IMR-90 (cell line): ENCODE measurements at regions not wholly inside any gene's neighbourhood (a gene's known extent, or its start where the extent isn't known, plus 50 kb on each side); places are given as distances from the start of the nearest gene placed in this dataset.

ENCODE experiments used
- ATAC-seq: fragments of 200-7000 bp; cut with Tn5 transposase; 2 replicates; pipeline ENCODE4 v1.9.1; 2020; ENCODE audit warnings: low read depth, mild to moderate bottlenecking, moderate library complexity
- BruUV-seq: library from RNA; stranded (reverse); fragments of 400-500 nt; replicated peaks from 2 replicates; lab custom pipeline; 2021; lab: Mats Ljungman, UMichigan
- CTCF ChIA-PET: fragments of 300-600 bp; formaldehyde crosslinking; extraction: SDS; loops from one replicate; lab custom pipeline; 2021; ENCODE audit warnings: antibody characterized with exemption; lab: Yijun Ruan, JAX
- POLR2A ChIA-PET: fragments of 300-600 bp; sonication (Branson Sonifier 250); formaldehyde crosslinking; loops from one replicate; lab custom pipeline; 2022; ENCODE audit warnings: antibody characterized with exemption; ENCODE audit not compliant: unreplicated experiment; lab: Charles Lee
- DNase-seq: peaks from one replicate; pipeline ENCODE4 v3.0.0; 2013
- H2AFZ ChIP-seq: replicated peaks from 2 replicates; pipeline ENCODE3; 2013; ENCODE audit warnings: low read length, mild to moderate bottlenecking; ENCODE audit not compliant: poor library complexity
- H2AK5ac ChIP-seq: 2 replicates; pipeline ENCODE4 v1.6.1; 2013; ENCODE audit warnings: low read depth, low read length, inconsistent platforms
- H2AK9ac ChIP-seq: replicated peaks from 2 replicates; pipeline ENCODE3; 2013; ENCODE audit warnings: mild to moderate bottlenecking, low read depth, low read length, moderate library complexity; ENCODE audit not compliant: poor library complexity
- H2BK120ac ChIP-seq: 2 replicates; pipeline ENCODE4 v1.6.1; 2013; ENCODE audit warnings: low read depth, low read length, inconsistent platforms
- H2BK15ac ChIP-seq: 3 replicates; pipeline ENCODE4 v1.6.1; 2013; ENCODE audit warnings: low read depth, low read length, inconsistent platforms
- H2BK20ac ChIP-seq: 2 replicates; pipeline ENCODE4 v1.6.1; 2013; ENCODE audit warnings: low read depth, mild to moderate bottlenecking, inconsistent platforms, low read length, moderate library complexity
- H2BK5ac ChIP-seq: 2 replicates; pipeline ENCODE4 v1.6.1; 2013; ENCODE audit warnings: mild to moderate bottlenecking, low read depth, low read length, inconsistent platforms; ENCODE audit not compliant: poor library complexity, severe bottlenecking
- H3K14ac ChIP-seq: replicated peaks from 2 replicates; pipeline ENCODE4 v1.6.1; 2013; ENCODE audit warnings: low read depth, low read length, inconsistent platforms
- H3K18ac ChIP-seq: 2 replicates; pipeline ENCODE4 v1.6.1; 2013; ENCODE audit warnings: low read depth, low read length, control low read depth
- H3K23ac ChIP-seq: 2 replicates; pipeline ENCODE4 v1.6.1; 2013; ENCODE audit warnings: low read depth, low read length, inconsistent platforms
- H3K27ac ChIP-seq: 2 replicates; pipeline ENCODE4 v1.5.1; 2013; ENCODE audit warnings: mild to moderate bottlenecking, control low read depth, low read length; ENCODE audit not compliant: insufficient read depth
- H3K27me3 ChIP-seq: 2 replicates; pipeline ENCODE4 v1.6.1; 2013; ENCODE audit warnings: low read length; ENCODE audit not compliant: control insufficient read depth, insufficient read depth
- H3K36me3 ChIP-seq: 2 replicates; pipeline ENCODE4 v1.6.1; 2013; ENCODE audit warnings: low read length, mixed read lengths; ENCODE audit not compliant: control insufficient read depth, insufficient read depth
- H3K4ac ChIP-seq: 2 replicates; pipeline ENCODE4 v1.6.1; 2013; ENCODE audit warnings: low read depth, low read length, inconsistent platforms
- H3K4me1 ChIP-seq: 2 replicates; pipeline ENCODE4 v1.6.1; 2013; ENCODE audit warnings: low read length, mixed read lengths; ENCODE audit not compliant: control insufficient read depth, insufficient read depth
- H3K4me2 ChIP-seq: 2 replicates; pipeline ENCODE4 v1.6.1; 2013; ENCODE audit warnings: low read depth, mild to moderate bottlenecking, control low read depth, low read length, moderate library complexity
- H3K4me3 ChIP-seq: 2 replicates; pipeline ENCODE4 v1.5.1; 2013; ENCODE audit warnings: low read depth, mild to moderate bottlenecking, control low read depth, low read length, moderate library complexity; ENCODE audit not compliant: insufficient read depth
- H3K56ac ChIP-seq: 2 replicates; pipeline ENCODE4 v1.6.1; 2013; ENCODE audit warnings: low read length, inconsistent platforms; ENCODE audit not compliant: insufficient read depth; ENCODE audit errors: extremely low read depth
- H3K79me1 ChIP-seq, 2 experiments: 2 replicates each; pipeline ENCODE4 v1.6.1; 2013; ENCODE audit warnings: low read length in 2 of 2, inconsistent platforms in 1 of 2, low read depth in 1 of 2
- H3K9ac ChIP-seq: 2 replicates; pipeline ENCODE4 v1.6.1; 2013; ENCODE audit warnings: low read depth, low read length, control low read depth
- H3K9me1 ChIP-seq: 2 replicates; pipeline ENCODE4 v1.6.1; 2013; ENCODE audit warnings: low read length, inconsistent platforms; ENCODE audit not compliant: insufficient read depth
- H3K9me3 ChIP-seq: 2 replicates; pipeline ENCODE4 v1.6.1; 2013; ENCODE audit warnings: low read length; ENCODE audit not compliant: control insufficient read depth, insufficient read depth
- H4K20me1 ChIP-seq: 2 replicates; pipeline ENCODE4 v1.6.1; 2013; ENCODE audit warnings: low read length, inconsistent platforms; ENCODE audit not compliant: insufficient read depth
- H4K5ac ChIP-seq: 2 replicates; pipeline ENCODE4 v1.6.1; 2013; ENCODE audit warnings: mild to moderate bottlenecking, low read depth, low read length, control low read depth
- H4K8ac ChIP-seq, 2 experiments: 2 replicates each; pipeline ENCODE4 v1.6.1; 2013; ENCODE audit warnings: low read depth in 2 of 2, low read length in 2 of 2, control low read depth in 1 of 2, inconsistent platforms in 1 of 2
- H4K91ac ChIP-seq: 2 replicates; pipeline ENCODE4 v1.6.1; 2013; ENCODE audit warnings: low read depth, low read length, inconsistent platforms; ENCODE audit not compliant: insufficient read depth
- CEBPB ChIP-seq: IDR thresholded peaks from 2 replicates; pipeline ENCODE4 v1.6.1; 2012; ENCODE audit warnings: low read depth, low read length, improper control_type of control experiment
- MAFK ChIP-seq: IDR thresholded peaks from 2 replicates; pipeline ENCODE4 v1.6.1; 2012; ENCODE audit warnings: low read depth, low read length, improper control_type of control experiment
- MAZ ChIP-seq: IDR thresholded peaks from 2 replicates; pipeline ENCODE4 v1.6.1; 2012; ENCODE audit warnings: low read depth, mild to moderate bottlenecking, low read length, improper control_type of control experiment, moderate library complexity, borderline replicate concordance
- MXI1 ChIP-seq: IDR thresholded peaks from 2 replicates; pipeline ENCODE4 v1.6.1; 2012; ENCODE audit warnings: low read depth, mild to moderate bottlenecking, low read length, moderate library complexity, borderline replicate concordance
- POLR2A ChIP-seq: IDR thresholded peaks from 2 replicates; pipeline ENCODE4 v1.6.1; 2012; ENCODE audit warnings: mild to moderate bottlenecking, low read depth, low read length
- RFX5 ChIP-seq: IDR thresholded peaks from 2 replicates; pipeline ENCODE4 v1.8.0; 2012; ENCODE audit warnings: low read depth, mild to moderate bottlenecking, low read length, moderate library complexity
- WGBS, 2 experiments: methylation state at CpG; one replicate each; pipeline versions ENCODE4 v1.1.5 to v1.1.7; 2013; ENCODE audit warnings: missing lambda C conversion rate in 2 of 2; ENCODE audit not compliant: insufficient read length in 1 of 2; ENCODE audit errors: extremely low coverage in 2 of 2; 5-methylcytosine and 5-hydroxymethylcytosine counted together
- dilution Hi-C: fragments of 300-500 bp; cut with HindIII; formaldehyde crosslinking; loops from one replicate; pipeline ENCODE4 v1.14.3; 2018; ENCODE audit warnings: low sequenced_read_pairs; ENCODE audit not compliant: unreplicated experiment
- in situ Hi-C: fragments of 300-500 bp; cut with MboI; formaldehyde crosslinking; loops from 3 replicates; pipeline ENCODE4 v1.14.3; 2019; ENCODE audit warnings: low sequenced_read_pairs, inconsistent platforms, mixed read lengths
- intact Hi-C: fragments of 100-400 bp; cut with micrococcal nuclease; formaldehyde crosslinking; loops from 2 replicates; pipeline ENCODE4 v1.10.0; 2022
- TF ChIP-seq, protein P1 (sequence below): conservative IDR thresholded peaks from 2 replicates; pipeline ENCODE4 v1.5.1; 2012; ENCODE audit warnings: mild to moderate bottlenecking, low read depth, low read length, improper control_type of control experiment
- TF ChIP-seq, protein P2 (sequence below): fragments of 150-350 bp; IDR thresholded peaks from 2 replicates; pipeline ENCODE4 v1.6.1; 2016; ENCODE audit warnings: low read depth, mild to moderate bottlenecking, low read length, moderate library complexity, borderline replicate concordance

DNA sequence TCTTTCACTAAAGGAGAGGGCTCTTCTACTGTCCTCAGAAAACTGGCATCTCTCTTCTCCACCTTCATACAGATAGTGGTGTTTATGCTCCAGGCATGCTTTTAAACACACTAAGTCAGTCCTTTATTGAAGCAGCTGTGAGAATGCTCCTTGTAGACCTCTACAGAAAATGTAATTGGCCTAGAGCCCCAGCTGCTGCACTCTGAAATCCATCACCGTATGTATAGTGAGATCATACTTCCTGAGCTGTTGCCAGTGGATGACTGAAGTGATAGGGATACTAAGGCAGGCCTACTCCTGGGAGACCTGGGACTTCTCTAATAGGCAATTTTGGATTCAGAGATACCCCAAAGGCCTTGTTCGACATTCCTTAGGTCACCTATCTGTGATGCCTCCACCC lies 535.4 kb downstream of the RPS29 start:
- H3K9ac ChIP-seq, result no peak overlapping the region
- H3K4me3 ChIP-seq, result no peak overlapping the region
- CTCF ChIA-PET, result no interaction called here
- no peak overlapping the region for H3K4me2 ChIP-seq
- peak overlapping the region; percentile 50; the same call in 1 of the 2 replicates for H2BK120ac ChIP-seq
- no peak overlapping the region for H3K4ac ChIP-seq
- DNase-seq (peak; percentile 78), ATAC-seq (peak; percentile 73)
- H2AK5ac ChIP-seq, result 0 out of 2 replicates have a peak overlapping the region, but pooled peaks have one; percentile 9
- H3K56ac ChIP-seq, result no peak overlapping the region; the same call in 1 of the 2 replicates
- H3K9me3 ChIP-seq, result 0 out of 2 replicates have a peak, but pooled peaks cover 2% of the 10 kb centered on the region
- BruUV-seq, result no TSS peak
- no peak overlapping the region for H2AK9ac ChIP-seq
- in situ Hi-C loops, result no loop called here
- TF ChIP-seq, protein P1, sequence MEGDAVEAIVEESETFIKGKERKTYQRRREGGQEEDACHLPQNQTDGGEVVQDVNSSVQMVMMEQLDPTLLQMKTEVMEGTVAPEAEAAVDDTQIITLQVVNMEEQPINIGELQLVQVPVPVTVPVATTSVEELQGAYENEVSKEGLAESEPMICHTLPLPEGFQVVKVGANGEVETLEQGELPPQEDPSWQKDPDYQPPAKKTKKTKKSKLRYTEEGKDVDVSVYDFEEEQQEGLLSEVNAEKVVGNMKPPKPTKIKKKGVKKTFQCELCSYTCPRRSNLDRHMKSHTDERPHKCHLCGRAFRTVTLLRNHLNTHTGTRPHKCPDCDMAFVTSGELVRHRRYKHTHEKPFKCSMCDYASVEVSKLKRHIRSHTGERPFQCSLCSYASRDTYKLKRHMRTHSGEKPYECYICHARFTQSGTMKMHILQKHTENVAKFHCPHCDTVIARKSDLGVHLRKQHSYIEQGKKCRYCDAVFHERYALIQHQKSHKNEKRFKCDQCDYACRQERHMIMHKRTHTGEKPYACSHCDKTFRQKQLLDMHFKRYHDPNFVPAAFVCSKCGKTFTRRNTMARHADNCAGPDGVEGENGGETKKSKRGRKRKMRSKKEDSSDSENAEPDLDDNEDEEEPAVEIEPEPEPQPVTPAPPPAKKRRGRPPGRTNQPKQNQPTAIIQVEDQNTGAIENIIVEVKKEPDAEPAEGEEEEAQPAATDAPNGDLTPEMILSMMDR, result no peak
- TF ChIP-seq MAZ (no peak), CEBPB (no peak), MXI1 (no peak), POLR2A (no peak), MAFK (no peak), RFX5 (no peak)
- TF ChIP-seq, protein P2, sequence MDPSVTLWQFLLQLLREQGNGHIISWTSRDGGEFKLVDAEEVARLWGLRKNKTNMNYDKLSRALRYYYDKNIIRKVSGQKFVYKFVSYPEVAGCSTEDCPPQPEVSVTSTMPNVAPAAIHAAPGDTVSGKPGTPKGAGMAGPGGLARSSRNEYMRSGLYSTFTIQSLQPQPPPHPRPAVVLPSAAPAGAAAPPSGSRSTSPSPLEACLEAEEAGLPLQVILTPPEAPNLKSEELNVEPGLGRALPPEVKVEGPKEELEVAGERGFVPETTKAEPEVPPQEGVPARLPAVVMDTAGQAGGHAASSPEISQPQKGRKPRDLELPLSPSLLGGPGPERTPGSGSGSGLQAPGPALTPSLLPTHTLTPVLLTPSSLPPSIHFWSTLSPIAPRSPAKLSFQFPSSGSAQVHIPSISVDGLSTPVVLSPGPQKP, result no peak
- no peak overlapping the region for H3K14ac ChIP-seq
- peak overlapping the region; percentile 43; the same call in 1 of the 2 replicates for H2BK20ac ChIP-seq
- POLR2A ChIA-PET, result no interaction called here
- no peak overlapping the region for H2BK15ac ChIP-seq
- peak overlapping the region in 1 of 2 experiments; percentile 46; a peak in 2 of 4 replicates for H4K8ac ChIP-seq
- H3K18ac ChIP-seq, result peak overlapping the region; percentile 84; the same call in 1 of the 2 replicates
- no peaks in the 10 kb centered on the region for H3K36me3 ChIP-seq
- peak overlapping the region; percentile 45; the same call in 1 of the 2 replicates for H4K91ac ChIP-seq
- H3K79me1 ChIP-seq, result no peaks in the 10 kb centered on the region
- no peaks in the 10 kb centered on the region for H3K9me1 ChIP-seq
- no peaks in the 10 kb centered on the region for H4K20me1 ChIP-seq
- peaks cover 9% of the 10 kb centered on the region for H3K4me1 ChIP-seq
- no peaks in the 10 kb centered on the region for H3K27me3 ChIP-seq
- intact Hi-C loops, result no loop called here
- no peak overlapping the region for H2AFZ ChIP-seq
- H3K27ac ChIP-seq, result peak overlapping the region; percentile 80
- dilution Hi-C loops, result no loop called here
- whole genome bisulfite sequencing, 2 experiments, result 33% methylated on average over 1 of the region's 2 CpGs; no CpG with 5 or more reads in 1 of the 2 experiments
- no peak overlapping the region for H3K23ac ChIP-seq
- H4K5ac ChIP-seq, result peak overlapping the region; percentile 49; the same call in 1 of the 2 replicates
- peak overlapping the region; percentile 91 for H2BK5ac ChIP-seq
